ENCODE measurements at regions not wholly inside any gene's neighbourhood (a gene's known extent, or its start where the extent isn't known, plus 50 kb on each side); places are given as distances from the start of the nearest gene placed in this dataset.

DNA sequence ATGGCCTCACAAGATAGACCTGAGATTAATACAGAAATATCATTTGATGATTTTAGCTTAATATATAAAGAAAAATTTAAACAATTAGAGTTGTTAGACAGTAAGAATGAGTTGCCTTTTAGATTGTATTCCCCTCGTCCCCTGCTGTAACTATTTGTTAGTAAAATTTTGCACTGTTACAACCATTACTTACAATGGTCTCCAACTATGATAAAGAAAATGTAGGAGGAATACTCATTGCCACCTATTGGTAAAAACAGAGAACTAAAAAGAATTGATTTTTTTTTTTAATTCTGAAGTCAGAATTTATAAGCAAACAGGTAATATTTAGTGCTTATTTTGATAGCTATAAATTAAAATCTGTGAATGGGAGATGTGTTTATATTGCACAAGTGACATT lies 937.6 kb downstream of the TLE4 start:
- no peak overlapping the region for H3K9ac ChIP-seq (ENCODE audit: insufficient read depth, low read depth, low read length)
- H3K27me3 ChIP-seq (ENCODE audit: control insufficient read depth in 1 of 2, insufficient read depth in 2 of 2, low read length in 2 of 2) = no peaks in the 10 kb centered on the region
- in situ Hi-C loops (cut with HindIII; ENCODE audit: extremely low pct_ligation_motif_present, low pct_unique_long_range_greater_than_20kb) = no loop called here
- POLR2A ChIA-PET = no interaction called here
- CTCF ChIA-PET (ENCODE audit: low intra/inter-chr PET ratio, low total read pairs) = no interaction called here
- intact Hi-C loops (cut with micrococcal nuclease; ENCODE audit: unreplicated experiment) = no loop called here
- no peak overlapping the region for H3K4me2 ChIP-seq (ENCODE audit: low read depth, low read length)
- no peak for ATAC-seq
- no peaks in the 10 kb centered on the region for H4K20me1 ChIP-seq (ENCODE audit: insufficient read depth, low read length)
- 0% methylated on average over 1 of the region's 1 CpG for WGBS (ENCODE audit: low lambda C conversion rate)
- no peaks in the 10 kb centered on the region for H3K4me1 ChIP-seq (ENCODE audit: insufficient read depth, low read length)
- no peak overlapping the region for H2AFZ ChIP-seq (ENCODE audit: low read length)
- H3K36me3 ChIP-seq (replicated peaks in 1 of 2; ENCODE audit: control insufficient read depth in 1 of 2, insufficient read depth in 2 of 2, low read length in 2 of 2) = no peaks in the 10 kb centered on the region
- no peak overlapping the region for H3K4me3 ChIP-seq (replicated peaks in 1 of 3; ENCODE audit: insufficient read depth in 1 of 3, low read depth in 2 of 3, low read length in 3 of 3)
- no peak overlapping the region for H3K27ac ChIP-seq (ENCODE audit: extremely low read length, insufficient read depth, low read length)
- no peak for DNase-seq (ENCODE audit: low spot score)
- no TSS peak for BruUV-seq (replicated peaks)
- H3K9me3 ChIP-seq (ENCODE audit: low read length) = peaks cover 28% of the 10 kb centered on the region
- TF ChIP-seq ZNF597 (CRISPR knock-in tag; IDR thresholded peaks at IDR 0.05) (no peak), ZNF275 (CRISPR knock-in tag; IDR thresholded peaks at IDR 0.05; ENCODE audit: borderline replicate concordance) (no peak), FOXK2 (IDR thresholded peaks at IDR 0.05) (no peak), ZNF367 (CRISPR knock-in tag; IDR thresholded peaks at IDR 0.05; ENCODE audit: borderline replicate concordance) (no peak), ZFX (CRISPR knock-in tag; IDR thresholded peaks at IDR 0.05; ENCODE audit: low read depth) (no peak), SRSF9 (IDR thresholded peaks at IDR 0.05; ENCODE audit: borderline replicate concordance, insufficient read depth, low read depth, low read length, poor library complexity, severe bottlenecking) (no peak), ARHGAP35 (CRISPR knock-in tag; IDR thresholded peaks at IDR 0.05; ENCODE audit: borderline replicate concordance) (no peak)
- TF ChIP-seq, protein P1, sequence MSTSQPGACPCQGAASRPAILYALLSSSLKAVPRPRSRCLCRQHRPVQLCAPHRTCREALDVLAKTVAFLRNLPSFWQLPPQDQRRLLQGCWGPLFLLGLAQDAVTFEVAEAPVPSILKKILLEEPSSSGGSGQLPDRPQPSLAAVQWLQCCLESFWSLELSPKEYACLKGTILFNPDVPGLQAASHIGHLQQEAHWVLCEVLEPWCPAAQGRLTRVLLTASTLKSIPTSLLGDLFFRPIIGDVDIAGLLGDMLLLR (CRISPR knock-in tag; IDR thresholded peaks at IDR 0.05) = no peak
- H3K79me2 ChIP-seq (ENCODE audit: insufficient read depth, low read length) = no peaks in the 10 kb centered on the region
- FAIRE-seq = no peak
